Endothelial cell of umbilical vein (primary cell): ENCODE measurements at regions not wholly inside any gene's neighbourhood (a gene's known extent, or its start where the extent isn't known, plus 50 kb on each side); places are given as distances from the start of the nearest gene placed in this dataset.

Source experiments
- BruUV-seq: library from RNA; stranded (reverse); fragments of 400-500 nt; replicated peaks from 2 replicates; lab custom pipeline; 2021; lab: Mats Ljungman, UMichigan
- CTCF ChIA-PET: fragments of 300-600, 350-600 bp; sonication (Branson Sonifier 250); formaldehyde crosslinking; loops from one replicate; lab custom pipeline; 2021; ENCODE audit warnings: antibody characterized with exemption, inconsistent platforms; lab: Charles Lee
- POLR2A ChIA-PET: fragments of 300-600, 350-600 bp; sonication (Branson Sonifier 250); formaldehyde crosslinking; loops from one replicate; lab custom pipeline; 2021; ENCODE audit warnings: antibody characterized with exemption, inconsistent platforms; lab: Charles Lee
- DNase-seq: peaks from one replicate; pipeline ENCODE4 v3.0.0-alpha.2; 2011; ENCODE audit warnings: low read depth, low spot score
- FAIRE-seq: peaks from 2 replicates; lab custom pipeline; 2011; peaks lifted over from hg19 to GRCh38; lab: Jason Lieb, UNC
- H2AFZ ChIP-seq: 2 replicates; pipeline ENCODE4 v1.6.0; 2012; ENCODE audit warnings: low read depth, low read length, control low read depth, inconsistent platforms
- H3K27ac ChIP-seq: 2 replicates; pipeline ENCODE4 v1.5.1; 2011; ENCODE audit warnings: low read depth, mild to moderate bottlenecking, control low read depth, low read length, moderate library complexity; ENCODE audit not compliant: insufficient read depth
- H3K27me3 ChIP-seq, 2 experiments: 2 replicates each; pipeline versions ENCODE4 v1.6.0 to v1.6.1; 2011; ENCODE audit warnings: low read length in 2 of 2, mixed read lengths in 1 of 2; ENCODE audit not compliant: control insufficient read depth in 2 of 2, insufficient read depth in 2 of 2
- H3K36me3 ChIP-seq, 2 experiments: 2 replicates in 1 of 2; 3 replicates in 1 of 2; pipeline ENCODE4 v1.5.1; 2011; ENCODE audit warnings: low read length in 2 of 2, mild to moderate bottlenecking in 1 of 2, moderate library complexity in 1 of 2; ENCODE audit not compliant: control insufficient read depth in 2 of 2, insufficient read depth in 2 of 2; ENCODE audit errors: extremely low read depth in 1 of 2
- H3K4me1 ChIP-seq: 3 replicates; pipeline ENCODE4 v1.5.1; 2011; ENCODE audit warnings: mild to moderate bottlenecking, low read length; ENCODE audit not compliant: control insufficient read depth, insufficient read depth; ENCODE audit errors: extremely low read depth
- H3K4me2 ChIP-seq: 2 replicates; pipeline ENCODE4 v1.6.1; 2011; ENCODE audit warnings: low read length, control low read depth, mixed read lengths; ENCODE audit not compliant: insufficient read depth
- H3K4me3 ChIP-seq, 3 experiments: fragments of 200-600 bp in 1 of 3; sonication (generic), shearing (Covaris generic) in 1 of 3; replicated peaks in 1 of 3; 2 replicates each; pipeline ENCODE4 v1.5.1; 2011 to 2016; ENCODE audit warnings: control low read depth in 3 of 3, low read length in 3 of 3, mild to moderate bottlenecking in 2 of 3, inconsistent platforms in 1 of 3, low read depth in 1 of 3, moderate library complexity in 1 of 3; ENCODE audit not compliant: insufficient read depth in 1 of 3
- H3K79me2 ChIP-seq: 2 replicates; pipeline ENCODE4 v1.6.0; 2012; ENCODE audit warnings: low read length, inconsistent platforms; ENCODE audit not compliant: control insufficient read depth, insufficient read depth
- H3K9ac ChIP-seq: replicated peaks from 2 replicates; pipeline ENCODE3; 2011; ENCODE audit warnings: low read length, control low read depth; ENCODE audit not compliant: insufficient read depth; ENCODE audit errors: extremely low read depth
- H3K9me1 ChIP-seq: replicated peaks from 3 replicates; pipeline ENCODE4 v1.6.0; 2011; ENCODE audit warnings: mild to moderate bottlenecking, low read length; ENCODE audit not compliant: control insufficient read depth, insufficient read depth; ENCODE audit errors: extremely low read depth
- H3K9me3 ChIP-seq: replicated peaks from 2 replicates; pipeline ENCODE4 v1.5.1; 2012; ENCODE audit warnings: low read length, inconsistent platforms; ENCODE audit not compliant: control insufficient read depth, insufficient read depth
- H4K20me1 ChIP-seq: replicated peaks from 2 replicates; pipeline ENCODE3; 2011; ENCODE audit warnings: mild to moderate bottlenecking, low read length; ENCODE audit not compliant: control insufficient read depth, insufficient read depth; ENCODE audit errors: extremely low read depth
- CTCF ChIP-seq, 2 donors: IDR thresholded peaks; 1 replicate in 1 of 2; 2 replicates in 1 of 2; pipeline ENCODE4 v1.5.1; 2011; ENCODE audit warnings: low read length in 2 of 2, mild to moderate bottlenecking in 2 of 2, moderate library complexity in 2 of 2, control low read depth in 1 of 2, inconsistent platforms in 1 of 2, low read depth in 1 of 2; ENCODE audit not compliant: insufficient read depth in 1 of 2; ENCODE audit errors: extremely low read depth in 1 of 2
- EZH2 ChIP-seq: IDR thresholded peaks from 2 replicates; pipeline ENCODE4 v1.6.1; 2012; ENCODE audit warnings: borderline replicate concordance, low read depth, mild to moderate bottlenecking, moderate library complexity, low read length, inconsistent platforms; ENCODE audit not compliant: severe bottlenecking
- FOS ChIP-seq: IDR thresholded peaks from 2 replicates; pipeline ENCODE4 v1.6.1; 2011; ENCODE audit warnings: mild to moderate bottlenecking, low read length, moderate library complexity, borderline replicate concordance; ENCODE audit not compliant: insufficient read depth
- GATA2 ChIP-seq: IDR thresholded peaks from 2 replicates; pipeline ENCODE4 v1.7.0; 2011; ENCODE audit warnings: low read depth, mild to moderate bottlenecking, moderate library complexity, mixed read lengths, low read length; ENCODE audit not compliant: insufficient read length, insufficient read depth
- JUN ChIP-seq: IDR thresholded peaks from 2 replicates; pipeline ENCODE4 v1.6.1; 2011; ENCODE audit warnings: borderline replicate concordance, low read depth; ENCODE audit not compliant: insufficient read length, insufficient read depth
- MAX ChIP-seq: IDR thresholded peaks from 2 replicates; pipeline ENCODE4 v1.6.1; 2011; ENCODE audit not compliant: insufficient read depth, insufficient read length
- MYC ChIP-seq: IDR thresholded peaks from one replicate; pipeline ENCODE4 v1.6.1; 2011; ENCODE audit warnings: mild to moderate bottlenecking, low read depth, low read length
- POLR2A ChIP-seq: IDR thresholded peaks from 2 replicates; pipeline ENCODE4 v1.6.1; 2012; ENCODE audit warnings: low read depth, mild to moderate bottlenecking, control low read depth, low read length
- POLR2AphosphoS5 ChIP-seq: IDR thresholded peaks from 2 replicates; pipeline ENCODE4 v1.6.1; 2012; ENCODE audit warnings: low read depth, mild to moderate bottlenecking, control low read depth, low read length, moderate library complexity; ENCODE audit not compliant: insufficient read depth
- dilution Hi-C: fragments of 300-500 bp; cut with MboI; formaldehyde crosslinking; loops from one replicate; pipeline ENCODE4 v1.15.0; 2019; ENCODE audit warnings: low sequenced_read_pairs; ENCODE audit not compliant: extremely low pct_ligation_motif_present
- intact Hi-C: fragments of 100-400 bp; cut with micrococcal nuclease; formaldehyde crosslinking; loops from one replicate; pipeline ENCODE4 v1.10.0; 2022

- no peaks in the 10 kb centered on the region for H3K9me1 ChIP-seq
- H3K4me1 ChIP-seq = no peaks in the 10 kb centered on the region
- DNase-seq = no peak
- no peaks in the 10 kb centered on the region for H3K27me3 ChIP-seq
- H3K9me3 ChIP-seq = no peaks in the 10 kb centered on the region
- dilution Hi-C loops = no loop called here
- FAIRE-seq = no peak
- H3K36me3 ChIP-seq = no peaks in the 10 kb centered on the region
- H3K27ac ChIP-seq = no peak overlapping the region
- intact Hi-C loops = no loop called here
- no peak overlapping the region for H3K4me2 ChIP-seq
- no TSS peak for BruUV-seq
- H3K79me2 ChIP-seq = no peaks in the 10 kb centered on the region
- ChIA-PET POLR2A (no interaction called here), CTCF (no interaction called here)
- H3K4me3 ChIP-seq = no peak overlapping the region
- H4K20me1 ChIP-seq = no peaks in the 10 kb centered on the region
- H3K9ac ChIP-seq = no peak overlapping the region
- TF ChIP-seq EZH2 (no peak), JUN (no peak), POLR2AphosphoS5 (no peak), GATA2 (no peak)
- no peak overlapping the region for H2AFZ ChIP-seq
Observed at GRCh38 chr18:68288408-68288807, 426.5 kb downstream of the TMX3 start.

GRCh38 chr18:68284236-68284780 lies 430.6 kb downstream of the TMX3 start:
- Histone ChIP-seq H4K20me1 (no peaks in the 10 kb centered on the region), H3K4me1 (no peaks in the 10 kb centered on the region), H3K4me3 (no peak overlapping the region), H3K27me3 (no peaks in the 10 kb centered on the region), H2AFZ (no peak overlapping the region), H3K9me1 (no peaks in the 10 kb centered on the region), H3K9me3 (no peaks in the 10 kb centered on the region), H3K27ac (no peak overlapping the region), H3K4me2 (no peak overlapping the region), H3K79me2 (no peaks in the 10 kb centered on the region), H3K36me3 (no peaks in the 10 kb centered on the region), H3K9ac (no peak overlapping the region)
- ChIA-PET POLR2A (no interaction called here), CTCF (no interaction called here)
- TF ChIP-seq POLR2AphosphoS5 (no peak), EZH2 (no peak), POLR2A (no peak), MYC (no peak), JUN (no peak), FOS (no peak), GATA2 (no peak), CTCF (IDR thresholded peaks at IDR 0.05; ENCODE audit: extremely low read depth in 1 of 2, insufficient read depth in 1 of 2, low read depth in 1 of 2, low read length in 2 of 2) (no peak), MAX (no peak)
- no peak for FAIRE-seq
- BruUV-seq = no TSS peak
- no peak for DNase-seq
- dilution Hi-C loops (no loop called here), intact Hi-C loops (no loop called here)
